ENCODE measurements at regions not wholly inside any gene's neighbourhood (a gene's known extent, or its start where the extent isn't known, plus 50 kb on each side); places are given as distances from the start of the nearest gene placed in this dataset.

DNA sequence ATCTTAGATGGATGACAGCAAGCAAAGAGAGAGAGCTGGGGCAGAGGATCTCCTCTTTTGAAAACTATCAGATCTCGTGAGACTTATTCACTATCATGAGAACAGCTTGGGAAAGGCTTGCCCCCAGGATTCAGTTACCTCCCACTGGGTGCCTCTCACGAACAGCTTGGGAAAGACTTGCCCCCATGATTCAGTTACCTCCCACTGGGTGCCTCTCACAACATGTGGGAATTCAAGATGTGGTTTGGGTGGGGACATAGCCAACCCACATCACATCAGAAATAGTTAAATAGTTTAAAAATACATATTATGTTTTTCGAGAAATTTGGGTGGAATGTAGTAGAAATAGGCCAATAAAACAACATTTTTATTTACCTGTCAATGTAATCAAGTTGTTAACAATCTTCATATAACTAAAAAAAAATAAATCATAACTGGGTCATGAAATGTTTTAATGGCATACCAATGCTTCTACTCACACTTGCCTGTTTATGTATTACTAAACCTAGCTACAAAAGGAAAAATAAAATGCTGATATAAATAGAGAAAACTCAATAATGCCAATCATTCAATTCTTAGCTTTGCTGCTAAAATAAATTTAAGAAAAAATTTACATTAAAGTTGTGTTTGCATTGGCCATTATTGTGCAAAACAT lies 608.9 kb downstream of the SUCLG1 start:
- TF ChIP-seq, protein P1, sequence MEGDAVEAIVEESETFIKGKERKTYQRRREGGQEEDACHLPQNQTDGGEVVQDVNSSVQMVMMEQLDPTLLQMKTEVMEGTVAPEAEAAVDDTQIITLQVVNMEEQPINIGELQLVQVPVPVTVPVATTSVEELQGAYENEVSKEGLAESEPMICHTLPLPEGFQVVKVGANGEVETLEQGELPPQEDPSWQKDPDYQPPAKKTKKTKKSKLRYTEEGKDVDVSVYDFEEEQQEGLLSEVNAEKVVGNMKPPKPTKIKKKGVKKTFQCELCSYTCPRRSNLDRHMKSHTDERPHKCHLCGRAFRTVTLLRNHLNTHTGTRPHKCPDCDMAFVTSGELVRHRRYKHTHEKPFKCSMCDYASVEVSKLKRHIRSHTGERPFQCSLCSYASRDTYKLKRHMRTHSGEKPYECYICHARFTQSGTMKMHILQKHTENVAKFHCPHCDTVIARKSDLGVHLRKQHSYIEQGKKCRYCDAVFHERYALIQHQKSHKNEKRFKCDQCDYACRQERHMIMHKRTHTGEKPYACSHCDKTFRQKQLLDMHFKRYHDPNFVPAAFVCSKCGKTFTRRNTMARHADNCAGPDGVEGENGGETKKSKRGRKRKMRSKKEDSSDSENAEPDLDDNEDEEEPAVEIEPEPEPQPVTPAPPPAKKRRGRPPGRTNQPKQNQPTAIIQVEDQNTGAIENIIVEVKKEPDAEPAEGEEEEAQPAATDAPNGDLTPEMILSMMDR (IDR thresholded peaks at IDR 0.05; ENCODE audit: low read length): no peak
- TF ChIP-seq EZH2 (IDR thresholded peaks at IDR 0.05; ENCODE audit: borderline replicate concordance, low read length): no peak
